GM21786 (cell line): ENCODE measurements at regions not wholly inside any gene's neighbourhood (a gene's known extent, or its start where the extent isn't known, plus 50 kb on each side); places are given as distances from the start of the nearest gene placed in this dataset.
"Not testable (repeated sequence)": the region's sequence is repeated elsewhere in the genome, so short reads cannot be mapped to it uniquely, and the experiment has no call there.

Experiments
- ATAC-seq: cut with Tn5 transposase; IDR thresholded peaks from one replicate; pipeline ENCODE4 v1.9.1; 2021; ENCODE audit not compliant: unreplicated experiment

DNA sequence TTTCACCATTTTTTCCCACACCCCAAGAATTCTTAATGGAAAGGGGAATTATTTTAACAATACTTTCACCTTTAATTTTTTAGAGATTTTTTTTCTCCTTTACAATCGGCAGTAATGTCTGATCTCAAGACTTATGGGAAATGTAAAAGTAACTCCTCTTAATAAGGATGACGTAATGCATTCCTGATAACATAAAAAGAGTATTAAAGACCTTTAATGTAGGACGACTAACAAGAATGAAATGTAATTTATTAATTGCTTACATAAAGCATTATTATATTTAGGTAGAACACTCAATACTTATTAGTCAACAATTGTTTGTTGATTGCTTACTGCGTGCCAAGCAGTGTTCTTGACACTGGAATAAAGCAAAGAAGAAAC lies 416.8 kb upstream of the NAALADL2 start:
- ATAC-seq, result no peak

DNA sequence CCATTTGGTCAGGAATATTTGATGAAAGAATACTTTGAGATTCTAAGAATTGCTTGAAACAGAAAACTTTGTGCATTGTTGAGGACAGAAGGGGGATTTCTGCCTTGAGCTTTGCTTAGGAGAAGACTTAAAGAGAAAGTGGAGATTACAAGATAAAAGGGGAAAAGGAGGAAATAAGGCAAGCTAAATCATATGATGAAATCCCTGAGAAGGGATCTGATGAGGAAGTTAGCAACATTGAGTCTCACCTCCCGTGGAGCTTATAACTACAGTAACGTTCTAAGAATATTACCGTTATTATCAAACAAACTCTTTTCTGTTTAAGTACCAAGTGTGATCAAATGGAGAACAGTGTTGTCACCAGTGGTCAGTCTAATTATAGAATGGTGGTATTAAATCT lies 414.7 kb upstream of the NAALADL2 start:
- ATAC-seq, result no peak

DNA sequence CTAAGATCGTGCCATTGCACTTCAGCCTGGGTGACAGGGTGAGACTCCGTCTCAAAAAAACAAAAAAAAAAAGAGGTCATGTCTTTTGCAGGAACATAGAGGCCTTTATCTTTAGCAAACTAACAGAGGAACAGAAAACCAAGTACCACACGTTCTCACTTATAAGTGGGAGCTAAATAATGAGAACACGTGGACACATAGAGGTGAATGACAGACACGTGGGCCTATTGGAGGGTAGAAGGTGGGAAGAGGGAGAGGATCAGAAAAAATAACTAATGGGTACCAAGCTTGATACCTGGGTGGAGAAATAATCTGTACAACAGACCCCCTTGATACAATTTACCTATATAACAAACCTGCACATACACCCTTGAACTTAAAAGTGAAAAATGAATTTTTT lies 401.4 kb upstream of the NAALADL2 start:
- ATAC-seq, result no peak

DNA sequence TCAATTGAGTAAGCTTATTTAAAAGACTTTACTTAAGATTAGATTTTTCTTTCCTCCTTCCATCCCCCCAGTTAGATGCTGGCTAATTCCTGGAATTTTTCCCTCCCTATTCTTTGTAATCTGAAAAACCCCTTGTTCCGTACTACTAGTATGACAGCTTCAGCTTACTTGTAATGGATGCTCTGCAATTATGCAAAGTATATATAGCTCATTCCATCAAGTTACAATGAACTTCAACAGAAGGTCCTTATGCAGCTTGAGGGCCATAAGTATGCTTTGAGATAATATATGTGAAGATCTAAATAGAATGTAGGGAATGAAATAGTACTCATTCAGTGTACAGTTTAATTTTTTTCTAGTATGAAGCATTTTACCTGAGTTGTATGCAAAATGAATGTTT lies 398.3 kb upstream of the NAALADL2 start:
- ATAC-seq, result no peak

DNA sequence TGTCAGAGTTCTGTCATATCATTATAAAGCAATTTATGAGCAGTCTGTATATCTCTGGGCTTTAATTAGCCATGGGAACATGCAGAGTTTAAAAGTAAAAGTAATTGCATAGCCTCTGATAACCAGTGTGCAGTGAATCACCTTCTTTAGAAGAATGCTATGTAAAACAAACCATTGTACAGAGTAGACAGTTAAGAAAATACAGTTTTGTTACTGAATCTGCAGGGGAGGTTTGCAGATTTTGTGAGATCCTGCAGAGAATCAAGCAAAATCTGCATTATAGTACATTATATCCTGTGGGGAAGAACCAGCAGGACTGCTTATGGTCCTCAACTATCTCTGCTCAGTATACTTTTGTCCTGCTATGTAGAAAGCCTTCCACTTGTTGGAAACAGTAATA lies 396.2 kb upstream of the NAALADL2 start:
- ATAC-seq, result no peak

DNA sequence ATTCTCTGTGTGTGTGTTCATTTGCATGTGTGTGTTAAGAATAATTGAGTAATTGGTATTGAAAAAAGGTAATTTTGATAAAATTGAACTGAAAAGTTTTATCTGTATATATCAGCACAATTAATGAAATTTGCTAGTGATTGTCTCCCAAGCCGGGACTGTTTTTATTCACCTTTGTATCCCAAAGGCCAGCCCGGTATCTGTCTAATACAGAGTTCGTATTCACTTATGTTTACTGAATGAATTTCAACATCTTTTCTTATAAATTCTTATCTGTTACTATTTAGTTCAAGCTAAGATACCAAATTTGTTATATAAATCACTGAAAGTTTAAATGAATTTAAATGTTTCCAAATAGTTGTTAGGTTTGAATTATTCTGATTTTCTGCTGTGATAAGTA lies 394.0 kb upstream of the NAALADL2 start:
- no peak for ATAC-seq

DNA sequence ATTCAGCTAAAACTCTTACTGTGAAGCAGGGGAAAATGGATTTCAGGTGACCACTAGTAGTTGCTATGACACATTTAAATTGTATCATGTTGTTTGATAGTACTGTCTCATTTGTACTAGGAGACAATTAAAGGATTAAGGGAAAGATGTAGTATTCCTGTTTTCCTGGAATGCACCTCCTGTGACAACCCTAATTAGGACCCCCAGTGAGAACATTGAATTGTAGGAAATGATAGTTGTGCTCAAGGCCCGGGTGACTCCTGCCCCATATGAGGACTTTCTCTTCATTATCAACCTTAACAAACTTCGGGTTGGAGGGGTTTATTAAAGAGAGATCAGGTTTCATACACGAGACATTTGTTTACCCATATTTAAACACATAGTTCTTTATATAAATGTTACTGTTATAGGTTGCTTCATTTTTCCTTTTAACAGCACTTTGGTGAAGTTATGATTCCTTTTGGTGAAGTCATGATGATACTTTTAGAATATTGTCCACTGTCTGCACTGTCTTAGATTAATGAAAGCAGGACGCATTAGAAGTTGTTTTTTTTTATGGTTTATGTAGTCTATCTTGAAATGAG lies 392.6 kb upstream of the NAALADL2 start:
- ATAC-seq, result no peak

DNA sequence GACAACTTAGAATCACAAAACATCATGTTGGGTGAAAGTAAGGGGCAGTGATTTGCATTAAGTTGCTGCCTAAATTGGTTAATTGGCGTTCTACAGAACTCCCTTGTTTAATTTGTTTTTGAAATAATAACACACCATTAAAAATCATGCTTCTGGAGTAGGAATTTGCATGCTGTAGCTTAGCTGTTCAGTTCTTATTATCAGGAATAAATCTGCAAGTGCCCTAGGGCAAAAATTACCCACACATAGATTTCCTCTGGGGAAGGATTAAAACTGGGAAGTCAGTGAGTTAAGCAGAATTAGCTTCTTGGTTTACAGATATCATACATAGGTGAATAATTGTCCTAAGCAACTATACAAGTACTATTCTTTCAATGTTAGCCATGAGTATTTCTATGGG lies 381.6 kb upstream of the NAALADL2 start:
- no peak for ATAC-seq

DNA sequence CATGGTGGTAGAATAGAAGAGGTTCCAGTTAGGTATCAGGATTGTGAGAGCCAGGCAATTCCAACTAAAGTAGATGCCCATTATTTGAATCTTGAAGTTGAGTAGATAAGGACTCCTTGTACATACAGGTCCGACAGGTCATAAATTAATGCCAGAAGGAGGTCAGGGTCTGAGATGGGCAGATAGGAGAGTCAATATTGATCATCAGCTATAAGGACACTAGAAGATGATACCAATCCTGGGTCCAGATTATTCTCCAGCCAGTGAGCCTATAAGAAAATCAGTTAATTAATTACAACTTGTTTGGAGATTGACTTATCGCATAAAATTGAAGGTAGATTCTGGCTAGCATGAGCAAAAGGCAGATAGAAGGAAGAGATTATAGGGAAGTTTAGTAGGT lies 378.4 kb upstream of the NAALADL2 start:
- no peak for ATAC-seq

DNA sequence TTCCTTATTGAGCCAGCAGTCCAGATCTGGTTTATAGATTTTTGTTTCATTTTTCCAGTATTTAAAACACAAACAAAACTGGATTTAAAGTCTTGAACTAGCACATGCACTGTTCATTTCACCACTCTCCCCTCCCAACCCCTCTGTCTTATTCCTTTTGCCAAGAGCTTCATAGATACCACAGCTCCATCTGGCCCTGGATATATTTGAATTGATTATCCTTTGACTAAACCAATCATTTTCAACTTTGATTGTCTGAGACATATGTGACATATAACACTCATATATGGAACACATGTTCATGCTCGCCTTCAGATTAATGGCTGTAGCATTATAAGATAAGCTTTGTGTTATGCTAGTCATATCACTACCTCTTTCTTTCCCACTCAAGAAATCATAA lies 376.6 kb upstream of the NAALADL2 start:
- no peak for ATAC-seq

DNA sequence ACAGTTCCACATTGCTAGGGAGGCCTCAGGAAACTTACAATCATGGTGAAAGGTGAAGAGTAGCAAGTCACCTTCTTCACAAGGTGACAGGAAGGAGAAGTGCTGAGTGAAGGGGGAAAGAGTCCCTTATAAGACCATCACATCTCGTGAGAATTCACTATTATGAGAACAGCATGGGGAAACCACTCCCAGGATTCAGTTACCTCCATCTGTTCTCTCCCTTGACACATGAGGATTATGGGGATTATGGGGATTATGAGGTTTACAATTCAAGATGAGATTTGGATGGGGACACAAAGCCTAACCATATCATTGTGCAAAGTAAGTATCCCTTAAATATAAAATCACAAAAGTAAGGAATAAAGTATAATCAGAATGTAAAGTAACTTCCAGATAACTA lies 375.9 kb upstream of the NAALADL2 start:
- no peak for ATAC-seq

DNA sequence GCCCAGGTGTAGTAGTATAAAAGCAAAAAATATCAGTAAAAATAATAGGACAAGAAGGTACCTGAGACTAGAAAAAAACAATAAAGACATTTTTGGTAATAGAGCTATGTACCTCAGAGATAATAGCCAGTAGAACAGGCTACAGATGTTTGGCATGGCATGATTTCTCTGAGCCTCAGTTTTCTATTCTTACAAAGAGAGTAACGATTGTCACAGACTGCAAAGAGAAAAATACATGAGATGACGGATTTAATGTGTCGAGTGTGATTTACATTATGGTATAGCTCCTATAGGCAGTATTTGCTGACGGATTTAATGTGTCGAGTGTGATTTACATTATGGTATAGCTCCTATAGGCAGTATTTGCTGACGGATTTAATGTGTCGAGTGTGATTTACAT lies 375.3 kb upstream of the NAALADL2 start:
- not testable (repeated sequence) for ATAC-seq

DNA sequence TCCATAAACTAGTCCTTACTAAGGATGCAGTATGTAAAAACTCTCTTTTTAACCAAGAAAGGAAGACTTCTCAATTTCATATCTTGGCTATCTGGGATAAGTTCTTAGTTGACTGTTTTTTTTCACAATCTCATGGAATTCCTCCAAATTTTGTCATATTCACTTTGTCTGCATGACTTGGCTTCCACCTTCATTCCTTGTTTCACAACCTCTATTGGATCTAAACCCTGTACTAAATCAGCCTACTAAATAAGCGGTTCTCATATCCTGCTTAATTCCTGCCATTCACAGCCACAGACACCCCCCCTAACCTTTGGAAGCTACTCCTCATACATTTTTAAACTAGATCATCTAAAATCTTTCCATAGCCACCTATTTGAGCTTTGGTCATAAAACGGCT lies 370.6 kb upstream of the NAALADL2 start:
- no peak for ATAC-seq

DNA sequence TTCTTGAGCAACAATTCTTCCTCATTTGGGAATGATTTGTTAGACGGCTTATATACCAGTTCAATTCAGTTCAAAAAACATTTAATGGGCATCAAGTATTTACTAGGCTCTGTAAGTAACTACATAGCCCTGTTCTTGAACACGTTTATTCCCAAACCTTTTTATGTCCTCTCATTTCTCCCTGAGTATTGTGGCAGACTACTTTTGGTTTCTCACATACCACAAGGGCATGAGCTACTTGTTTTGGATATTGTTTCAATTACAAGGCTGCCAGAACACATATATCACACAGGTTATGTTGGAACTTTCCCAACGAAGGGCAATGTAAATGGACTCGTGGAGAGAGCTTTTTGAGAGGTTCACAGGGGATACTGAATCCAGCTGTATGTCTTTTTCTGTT lies 363.8 kb upstream of the NAALADL2 start:
- ATAC-seq, result no peak

DNA sequence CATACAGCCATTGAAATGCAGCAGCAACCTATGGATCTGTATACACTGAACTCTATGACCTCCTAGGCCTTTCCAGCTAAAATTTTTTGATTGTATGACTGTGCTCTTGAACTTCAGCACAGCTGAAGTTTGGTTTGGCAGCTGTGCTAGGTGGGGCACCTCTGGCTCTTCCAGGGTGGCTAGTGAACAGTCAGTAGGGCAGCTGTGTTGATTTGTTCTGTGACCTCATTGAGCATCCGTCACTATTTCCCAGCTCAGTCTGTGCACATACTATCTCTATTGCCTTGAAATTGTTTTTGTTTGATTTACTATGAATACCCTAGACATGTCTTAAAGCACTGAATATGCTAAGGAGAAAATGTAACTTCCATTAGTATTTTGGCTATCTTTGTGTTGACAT lies 363.2 kb upstream of the NAALADL2 start:
- ATAC-seq, result no peak

DNA sequence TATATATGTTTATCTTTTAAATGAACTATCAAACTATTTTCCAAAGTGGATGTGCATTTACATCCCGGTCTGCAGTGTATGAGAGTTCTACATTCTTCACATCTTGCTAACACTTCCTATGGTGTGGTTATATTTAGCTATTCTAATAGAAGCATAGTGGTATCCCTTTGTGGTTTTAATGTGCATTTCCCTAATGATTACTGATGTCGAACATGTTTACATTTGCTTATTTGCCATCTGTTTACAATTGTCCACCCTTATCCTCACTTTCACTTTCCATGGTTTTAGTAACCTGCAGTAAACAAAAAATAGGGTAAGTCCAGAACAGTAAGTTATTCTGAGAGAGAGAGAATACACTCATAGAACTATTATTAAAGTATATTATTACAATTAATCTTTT lies 360.5 kb upstream of the NAALADL2 start:
- ATAC-seq, result no peak

DNA sequence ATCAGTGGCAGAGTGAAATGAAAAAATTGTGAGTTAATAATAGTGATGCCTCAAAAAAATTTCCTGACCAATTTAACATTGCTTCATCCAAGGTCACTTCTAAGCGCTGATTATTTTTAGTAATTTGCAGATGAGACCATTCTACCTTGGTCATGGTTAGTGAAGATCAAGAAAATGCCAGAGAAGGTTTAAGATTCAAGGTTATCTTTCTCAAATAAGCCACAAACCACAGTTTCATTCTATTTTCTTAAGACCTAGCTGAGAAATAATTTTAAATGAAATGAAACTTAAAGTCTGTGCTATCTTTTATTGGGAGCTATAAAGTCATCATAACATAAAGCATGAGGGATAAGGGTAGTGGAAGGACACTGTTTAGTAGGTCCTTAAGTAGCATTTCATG lies 353.9 kb upstream of the NAALADL2 start:
- no peak for ATAC-seq

DNA sequence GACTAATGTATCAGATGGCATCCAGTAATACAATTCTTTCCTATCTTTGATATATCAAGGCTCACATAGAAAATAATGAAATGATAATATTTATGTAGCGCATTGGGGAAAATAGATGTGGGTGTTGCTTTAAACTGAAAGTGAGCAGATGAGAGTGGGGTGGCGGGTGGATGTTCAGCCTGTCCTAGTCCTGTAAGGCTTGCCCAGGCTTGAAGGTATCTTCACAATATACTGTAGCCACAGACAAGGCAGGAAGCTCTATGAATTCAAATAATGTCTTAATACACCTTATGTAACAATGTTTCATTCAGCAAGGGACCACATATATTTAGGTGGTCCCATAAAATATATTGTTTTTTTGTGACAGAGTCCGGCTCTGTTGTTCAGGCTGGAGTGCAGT lies 334.9 kb upstream of the NAALADL2 start:
- no peak for ATAC-seq

DNA sequence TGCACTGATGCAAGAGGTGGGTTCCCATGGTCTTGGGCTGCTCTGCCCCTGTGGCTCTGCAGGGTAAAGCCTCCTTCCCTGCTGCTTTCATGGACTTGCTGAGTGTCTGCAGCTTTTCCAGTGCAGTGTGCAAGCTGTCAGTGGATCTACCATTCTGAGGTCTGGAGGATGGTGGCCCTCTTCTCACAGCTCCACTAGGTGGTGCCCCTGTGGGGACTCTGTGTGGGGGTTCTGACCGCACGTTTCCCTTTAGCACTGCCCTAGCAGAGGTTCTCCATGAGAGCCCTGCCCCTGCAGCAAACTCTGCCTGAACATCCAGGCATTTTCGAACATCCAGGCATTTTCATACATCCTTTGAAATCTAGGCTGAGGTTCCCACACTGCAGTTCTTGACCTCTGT lies 329.8 kb upstream of the NAALADL2 start:
- ATAC-seq, result no peak

DNA sequence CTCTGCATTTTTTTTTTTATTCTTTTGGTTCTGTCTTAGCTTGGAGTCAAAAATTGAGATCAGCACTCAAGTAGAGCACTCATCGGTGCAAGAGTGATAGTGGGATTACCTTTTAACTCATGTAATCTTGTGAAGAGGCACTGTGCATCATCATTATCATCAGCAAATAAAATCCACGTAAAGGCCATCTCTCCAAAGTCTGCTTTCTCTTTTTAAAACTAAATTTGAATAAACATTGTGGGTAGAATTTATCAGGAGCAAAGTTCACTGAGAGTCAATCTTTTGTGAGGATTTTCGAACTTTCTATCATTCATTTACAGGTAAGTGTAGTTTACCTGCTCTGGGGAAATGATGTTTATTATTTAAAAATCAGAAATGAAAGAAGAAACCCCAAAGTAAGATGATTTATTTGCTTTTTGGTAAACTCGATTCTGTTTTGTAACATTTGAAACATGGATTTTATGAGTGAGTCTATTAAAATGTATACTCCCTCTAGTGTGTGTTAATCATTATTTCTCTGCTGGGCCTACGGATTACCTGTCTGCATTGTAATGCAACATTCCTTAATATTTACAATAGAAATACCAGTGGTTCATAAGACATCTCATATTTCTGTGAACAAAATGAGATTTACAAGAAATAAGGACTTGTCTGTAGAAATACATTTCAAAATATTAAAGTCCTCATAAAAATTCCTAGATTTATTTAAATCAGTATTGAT lies 327.7 kb upstream of the NAALADL2 start:
- no peak for ATAC-seq

DNA sequence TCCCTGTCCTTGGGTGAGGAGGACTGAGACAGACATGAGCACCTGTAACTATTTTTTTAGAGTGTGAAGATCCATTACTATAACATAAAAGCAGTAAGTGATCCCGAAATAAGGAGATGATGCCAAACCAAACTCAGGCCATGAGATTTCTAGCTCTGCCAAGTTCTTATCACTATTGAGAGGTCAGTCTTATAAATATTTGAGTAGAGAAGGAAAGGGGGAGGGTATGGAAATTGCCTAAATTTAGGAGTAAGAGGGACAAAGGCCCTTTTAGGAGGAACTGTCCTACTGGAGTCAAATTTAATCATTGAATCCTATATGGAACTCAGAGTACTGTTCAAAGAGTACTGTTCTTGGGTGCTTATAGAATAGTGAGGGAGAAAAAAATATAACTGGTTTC lies 326.9 kb upstream of the NAALADL2 start:
- ATAC-seq, result no peak

DNA sequence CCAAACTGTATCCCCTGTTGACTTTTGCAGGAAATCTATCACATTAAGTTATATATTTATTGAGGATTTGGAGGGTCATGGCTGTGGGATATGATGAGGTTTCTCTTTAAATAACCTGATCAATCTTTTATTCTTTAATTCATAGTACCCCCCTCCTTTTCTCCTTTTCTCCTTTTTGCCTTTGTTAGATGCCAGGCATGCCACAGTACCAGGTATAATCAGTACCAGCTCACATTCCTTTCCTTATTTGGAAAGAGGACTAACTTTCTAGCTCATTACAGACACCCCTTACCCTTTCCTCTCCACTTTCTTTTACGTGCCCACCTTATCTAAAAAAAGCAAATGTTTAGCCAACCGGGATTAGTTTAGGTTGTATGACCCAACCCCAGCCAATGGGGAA lies 326.4 kb upstream of the NAALADL2 start:
- ATAC-seq, result no peak

DNA sequence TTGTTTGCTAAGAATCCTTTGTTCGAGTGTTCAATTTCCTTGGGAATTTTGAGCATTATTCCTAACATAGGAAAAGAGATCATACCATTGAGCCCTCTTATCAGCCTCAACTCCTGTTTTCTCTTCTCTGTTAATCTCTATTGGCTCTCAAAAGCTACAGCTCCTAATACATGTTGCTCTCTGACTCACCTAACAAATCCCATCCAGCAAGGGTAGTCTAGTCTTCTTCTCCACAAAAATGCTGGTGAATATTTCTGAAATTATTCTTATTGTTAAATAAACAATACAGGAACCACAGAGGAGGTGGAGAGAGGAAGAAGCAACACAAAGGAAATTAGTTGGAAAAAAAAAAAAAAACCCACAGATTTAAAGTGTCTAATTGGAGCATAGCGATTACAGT lies 325.8 kb upstream of the NAALADL2 start:
- no peak for ATAC-seq
